ENCODE measurements at regions not wholly inside any gene's neighbourhood (a gene's known extent, or its start where the extent isn't known, plus 50 kb on each side); places are given as distances from the start of the nearest gene placed in this dataset.

DNA sequence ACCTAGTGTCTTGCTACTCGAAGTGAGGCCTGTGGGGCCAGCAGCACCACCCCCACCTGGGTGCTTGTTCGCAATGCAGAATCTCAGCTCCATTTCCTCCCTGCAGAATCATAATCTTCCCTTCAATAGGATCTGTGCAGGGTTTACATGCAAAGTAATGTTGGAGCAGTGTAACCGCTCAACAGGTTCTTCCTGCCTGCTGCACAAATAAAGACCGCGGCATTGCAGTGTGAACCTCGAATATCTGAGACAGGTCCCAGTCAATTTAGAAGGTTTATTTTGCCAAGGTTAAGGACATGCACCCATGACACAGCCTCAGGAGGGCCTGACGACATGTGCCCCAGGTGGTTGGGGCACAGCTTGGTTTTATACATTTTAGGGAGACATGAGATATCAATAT is 119.2 kb downstream of the TLR5 start:
- TF ChIP-seq RAD21 (IDR thresholded peaks at IDR 0.05; ENCODE audit: low read length) = no peak
- no peak for TF ChIP-seq FOXM1 (IDR thresholded peaks at IDR 0.05; ENCODE audit: low read depth)
- TF ChIP-seq MAX (IDR thresholded peaks at IDR 0.05; ENCODE audit: low read depth) = no peak
- no peak for TF ChIP-seq CTCF (IDR thresholded peaks at IDR 0.05)
- no peak for TF ChIP-seq TCF12 (IDR thresholded peaks at IDR 0.05)
